SK-N-MC (cell line): ENCODE measurements at regions not wholly inside any gene's neighbourhood (a gene's known extent, or its start where the extent isn't known, plus 50 kb on each side); places are given as distances from the start of the nearest gene placed in this dataset.

Source experiments
- EZH2 ChIP-seq: fragments of 200-600 bp; sonication (generic); IDR thresholded peaks from one replicate; pipeline ENCODE4 v1.6.1; 2017; ENCODE audit warnings: antibody characterized with exemption
- POLR2AphosphoS5 ChIP-seq: IDR thresholded peaks from 2 replicates; pipeline ENCODE4 v1.6.1; 2012; ENCODE audit warnings: mild to moderate bottlenecking, low read depth, low read length, borderline replicate concordance

GRCh38 chr11:11173316-11174025, 179.6 kb downstream of the CSNK2A3 start:
- TF ChIP-seq EZH2 (no peak), POLR2AphosphoS5 (no peak)
